IPS-18a (cell line): ENCODE measurements at regions not wholly inside any gene's neighbourhood (a gene's known extent, or its start where the extent isn't known, plus 50 kb on each side); places are given as distances from the start of the nearest gene placed in this dataset.
"Not testable (repeated sequence)": the region's sequence is repeated elsewhere in the genome, so short reads cannot be mapped to it uniquely, and the experiment has no call there.

ENCODE experiments used
- H3K27ac ChIP-seq: one replicate; pipeline ENCODE4 v1.5.1; 2013; ENCODE audit warnings: low read length
- H3K27me3 ChIP-seq: one replicate; pipeline ENCODE4 v1.6.1; 2013; ENCODE audit warnings: mild to moderate bottlenecking, low read length; ENCODE audit not compliant: control insufficient read depth, insufficient read depth
- H3K36me3 ChIP-seq: one replicate; pipeline ENCODE4 v1.6.1; 2013; ENCODE audit warnings: low read depth, low read length; ENCODE audit not compliant: control insufficient read depth
- H3K4me1 ChIP-seq: one replicate; pipeline ENCODE4 v1.6.1; 2013; ENCODE audit warnings: low read depth, low read length; ENCODE audit not compliant: control insufficient read depth
- H3K4me3 ChIP-seq: one replicate; pipeline ENCODE4 v1.5.1; 2013; ENCODE audit warnings: low read length
- H3K9ac ChIP-seq: one replicate; pipeline ENCODE4 v1.6.1; 2013; ENCODE audit warnings: mild to moderate bottlenecking, low read length, moderate library complexity
- H3K9me3 ChIP-seq: one replicate; pipeline ENCODE4 v1.6.1; 2013; ENCODE audit warnings: low read depth, low read length; ENCODE audit not compliant: control insufficient read depth

DNA sequence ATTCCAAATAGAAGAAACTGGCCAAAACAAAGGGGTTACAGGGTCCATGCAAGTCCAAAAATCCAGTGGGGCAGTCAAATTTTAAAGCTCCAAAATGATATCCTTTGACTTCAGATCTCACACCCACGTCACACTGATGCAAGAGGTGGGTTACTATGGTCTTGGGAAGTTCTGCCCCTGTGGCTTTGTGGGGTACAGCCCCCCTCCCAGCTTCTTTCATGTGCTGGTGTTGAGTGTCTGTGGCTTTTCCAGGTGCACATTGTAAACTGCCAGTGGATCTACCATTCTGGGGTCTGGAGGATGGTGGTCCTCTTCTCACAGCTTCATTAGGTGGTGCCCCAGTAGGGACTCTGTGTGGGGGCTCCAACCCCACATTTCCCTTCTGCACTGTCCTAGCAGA lies 392.3 kb downstream of the PTPRC start:
- not testable (repeated sequence) for H3K36me3 ChIP-seq, H3K9ac ChIP-seq, H3K27me3 ChIP-seq, H3K4me1 ChIP-seq, H3K9me3 ChIP-seq, H3K27ac ChIP-seq, H3K4me3 ChIP-seq

DNA sequence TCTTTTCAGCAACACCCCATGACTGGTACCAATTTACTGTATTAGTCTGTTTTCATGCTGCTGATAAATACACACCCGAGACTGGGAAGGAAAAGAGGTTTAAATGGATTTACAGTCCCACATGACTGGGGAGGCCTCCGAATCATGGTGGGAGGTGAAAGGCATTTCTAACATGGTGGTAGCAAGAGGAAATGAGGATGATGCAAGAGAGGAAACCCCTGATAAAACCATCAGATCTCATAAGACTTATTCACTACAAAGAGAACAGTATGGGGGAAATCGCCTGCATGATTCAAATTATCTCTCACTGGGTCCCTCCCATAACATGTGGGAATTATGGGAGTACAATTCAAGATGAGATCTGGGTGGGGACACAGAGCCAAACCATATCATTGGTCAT lies 393.6 kb downstream of the PTPRC start:
- H3K27ac ChIP-seq, H3K9me3 ChIP-seq, H3K27me3 ChIP-seq, H3K4me1 ChIP-seq, H3K4me3 ChIP-seq, H3K36me3 ChIP-seq, H3K9ac ChIP-seq: not testable (repeated sequence)

DNA sequence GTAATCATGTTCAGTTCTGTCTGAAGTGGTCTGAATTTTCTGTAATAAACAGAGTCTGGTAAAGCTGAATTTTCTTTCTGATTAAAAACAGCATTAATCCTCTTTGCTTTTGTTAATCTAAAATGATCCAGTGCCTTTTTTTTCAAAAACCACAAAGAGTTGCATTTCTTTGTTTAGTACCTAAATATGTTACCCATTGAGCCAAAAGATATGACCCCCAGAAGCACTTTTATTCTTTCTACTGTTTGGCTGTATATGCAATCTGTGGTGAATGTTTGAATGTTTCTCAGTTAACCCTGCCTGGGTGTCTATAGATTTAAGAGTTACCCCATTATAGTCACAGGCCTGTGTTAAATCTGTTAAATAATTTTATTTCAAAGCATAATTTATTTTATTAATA lies 394.8 kb downstream of the PTPRC start:
- Histone ChIP-seq H3K4me1 (no peaks in the 10 kb centered on the region), H3K9me3 (no peaks in the 10 kb centered on the region), H3K4me3 (no peak overlapping the region), H3K27ac (no peak overlapping the region), H3K9ac (no peak overlapping the region), H3K27me3 (no peaks in the 10 kb centered on the region), H3K36me3 (no peaks in the 10 kb centered on the region)

DNA sequence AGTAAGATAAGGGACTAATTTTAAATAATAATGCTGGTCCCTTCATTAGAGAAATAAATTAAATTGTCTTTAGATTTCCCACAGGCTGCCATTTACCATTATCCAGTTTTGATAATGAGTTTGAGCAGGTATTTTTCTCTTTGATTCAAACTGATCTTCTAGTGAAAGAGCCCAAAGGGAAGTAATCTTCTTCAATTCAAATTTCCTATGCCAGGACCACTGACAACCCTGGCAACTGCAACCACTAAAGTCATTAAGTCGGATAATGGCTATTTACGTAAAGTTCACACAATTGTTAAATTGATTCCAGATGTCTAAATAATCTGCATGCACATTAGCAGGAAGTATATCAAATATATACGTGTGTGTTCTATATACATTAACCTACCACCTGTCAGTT lies 399.3 kb downstream of the PTPRC start:
- no peak overlapping the region for H3K27ac ChIP-seq
- H3K9me3 ChIP-seq: no peaks in the 10 kb centered on the region
- no peak overlapping the region for H3K9ac ChIP-seq
- no peaks in the 10 kb centered on the region for H3K27me3 ChIP-seq
- no peaks in the 10 kb centered on the region for H3K36me3 ChIP-seq
- H3K4me3 ChIP-seq: no peak overlapping the region
- H3K4me1 ChIP-seq: no peaks in the 10 kb centered on the region

DNA sequence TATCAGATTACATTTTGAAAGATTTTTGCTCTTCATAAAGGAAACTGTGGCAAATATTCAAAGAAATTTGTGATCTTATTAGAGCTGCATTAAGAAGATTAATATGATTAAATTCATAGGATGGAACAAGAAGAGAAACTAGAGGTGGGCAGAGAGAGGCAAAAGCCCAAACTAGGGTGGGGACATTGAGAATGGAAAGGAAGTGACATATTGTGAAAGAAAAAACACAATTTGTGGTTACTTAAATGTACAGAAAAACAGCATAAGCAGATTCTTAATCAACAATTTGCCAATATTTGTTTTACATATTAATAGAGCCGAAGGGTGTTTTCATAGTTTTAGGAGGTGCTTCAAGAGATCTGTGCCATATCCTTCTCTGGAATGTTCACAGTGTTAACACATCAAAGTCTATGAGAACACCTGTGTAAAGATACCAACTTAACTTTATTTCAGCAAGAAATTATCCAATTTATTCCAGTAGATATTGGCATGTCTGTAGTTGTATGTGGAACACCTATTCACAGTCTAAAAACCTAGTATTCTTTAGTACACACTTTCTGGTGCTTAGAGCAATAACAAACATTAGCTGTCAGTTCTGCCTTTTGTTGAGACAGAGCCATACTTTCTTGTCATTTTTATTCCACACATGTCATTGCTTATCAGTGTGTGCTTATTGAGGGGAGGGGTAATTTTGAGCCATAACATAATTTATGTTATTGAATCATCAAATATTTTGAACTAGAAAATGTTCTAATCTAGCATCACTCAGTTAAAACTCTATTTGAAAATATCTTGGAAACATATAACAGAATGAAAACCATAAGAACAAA lies 401.5 kb downstream of the PTPRC start:
- no peak overlapping the region for H3K9ac ChIP-seq
- no peaks in the 10 kb centered on the region for H3K27me3 ChIP-seq
- no peaks in the 10 kb centered on the region for H3K4me1 ChIP-seq
- H3K9me3 ChIP-seq: no peaks in the 10 kb centered on the region
- no peak overlapping the region for H3K4me3 ChIP-seq
- no peak overlapping the region for H3K27ac ChIP-seq
- H3K36me3 ChIP-seq: no peaks in the 10 kb centered on the region

DNA sequence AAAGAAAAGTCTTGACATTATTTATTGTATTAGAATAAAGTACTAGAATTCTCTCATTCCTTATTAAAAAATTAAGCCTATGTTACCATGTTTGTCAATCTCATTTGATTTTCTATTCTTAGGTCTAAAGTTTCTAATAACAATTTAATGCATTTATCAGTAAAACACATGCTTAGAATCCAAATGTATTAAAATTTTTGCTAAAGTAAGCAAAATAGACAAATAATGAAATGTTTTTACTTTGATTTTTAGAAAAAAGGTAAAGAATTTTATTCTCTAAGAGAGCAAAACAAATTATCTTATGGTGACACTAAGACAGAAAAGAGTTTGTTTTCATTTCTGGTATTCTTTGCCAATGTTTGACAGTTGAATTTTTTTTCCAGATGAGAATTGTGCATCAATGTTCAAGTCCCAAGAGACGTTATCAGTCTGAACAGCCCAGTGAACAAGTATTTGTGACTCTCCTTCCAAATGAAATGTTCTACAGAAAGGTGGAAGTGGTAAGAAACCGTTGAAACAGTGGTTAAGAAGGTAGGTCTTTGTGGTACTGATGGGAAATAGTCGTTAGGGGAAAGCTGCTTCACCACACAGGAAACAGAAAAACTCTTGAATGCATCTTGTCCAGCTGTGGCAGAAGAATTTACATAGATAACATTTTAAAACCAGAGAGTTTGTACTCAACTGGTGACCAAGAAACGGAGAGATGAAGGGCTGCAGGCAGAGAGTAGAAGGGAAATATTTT lies 402.5 kb downstream of the PTPRC start:
- no peaks in the 10 kb centered on the region for H3K36me3 ChIP-seq
- no peak overlapping the region for H3K9ac ChIP-seq
- H3K4me3 ChIP-seq: no peak overlapping the region
- H3K27me3 ChIP-seq: no peaks in the 10 kb centered on the region
- H3K27ac ChIP-seq: no peak overlapping the region
- no peaks in the 10 kb centered on the region for H3K4me1 ChIP-seq
- no peaks in the 10 kb centered on the region for H3K9me3 ChIP-seq

DNA sequence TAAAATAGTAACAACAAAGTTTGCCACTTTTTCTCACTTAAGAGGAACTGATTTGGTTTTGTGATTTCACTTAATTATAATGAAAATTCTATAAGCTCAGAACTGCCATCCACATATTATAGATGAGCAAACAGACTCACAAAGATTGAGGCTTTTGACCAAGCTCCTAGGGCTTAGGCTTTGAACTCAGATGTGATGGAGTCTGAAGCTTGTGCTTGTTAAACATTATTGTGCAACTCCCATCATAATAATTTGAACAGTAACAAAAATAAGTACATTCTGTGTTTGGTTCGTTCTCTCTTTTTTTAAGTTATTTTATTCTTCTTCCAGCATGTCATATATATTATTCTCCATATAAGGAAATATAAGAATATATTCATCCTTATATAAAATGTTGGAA lies 403.4 kb downstream of the PTPRC start:
- H3K36me3 ChIP-seq: no peaks in the 10 kb centered on the region
- H3K9ac ChIP-seq: no peak overlapping the region
- H3K27me3 ChIP-seq: no peaks in the 10 kb centered on the region
- H3K4me3 ChIP-seq: no peak overlapping the region
- H3K9me3 ChIP-seq: no peaks in the 10 kb centered on the region
- H3K4me1 ChIP-seq: no peaks in the 10 kb centered on the region
- H3K27ac ChIP-seq: no peak overlapping the region

DNA sequence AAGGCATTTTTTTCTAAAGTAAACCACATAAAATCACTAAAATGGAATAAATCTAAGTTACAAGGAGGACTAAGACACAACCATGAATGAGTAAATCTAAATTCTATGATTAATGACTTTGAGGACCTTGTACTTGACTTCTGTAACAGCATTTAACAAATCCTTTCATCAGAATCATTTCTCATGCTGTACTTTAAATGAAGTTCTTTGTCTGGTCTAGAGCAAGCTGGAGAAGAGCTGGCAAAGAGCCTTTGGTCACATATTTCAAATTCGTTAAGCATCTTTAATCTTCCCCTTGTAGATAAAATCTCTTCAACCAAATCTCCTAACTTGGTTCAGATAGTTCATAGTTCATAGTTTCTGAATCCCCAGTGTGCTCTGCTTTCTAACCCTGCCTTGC lies 405.4 kb downstream of the PTPRC start:
- H3K27ac ChIP-seq: no peak overlapping the region
- no peaks in the 10 kb centered on the region for H3K4me1 ChIP-seq
- H3K9me3 ChIP-seq: no peaks in the 10 kb centered on the region
- H3K4me3 ChIP-seq: no peak overlapping the region
- H3K36me3 ChIP-seq: no peaks in the 10 kb centered on the region
- no peak overlapping the region for H3K9ac ChIP-seq
- H3K27me3 ChIP-seq: no peaks in the 10 kb centered on the region

DNA sequence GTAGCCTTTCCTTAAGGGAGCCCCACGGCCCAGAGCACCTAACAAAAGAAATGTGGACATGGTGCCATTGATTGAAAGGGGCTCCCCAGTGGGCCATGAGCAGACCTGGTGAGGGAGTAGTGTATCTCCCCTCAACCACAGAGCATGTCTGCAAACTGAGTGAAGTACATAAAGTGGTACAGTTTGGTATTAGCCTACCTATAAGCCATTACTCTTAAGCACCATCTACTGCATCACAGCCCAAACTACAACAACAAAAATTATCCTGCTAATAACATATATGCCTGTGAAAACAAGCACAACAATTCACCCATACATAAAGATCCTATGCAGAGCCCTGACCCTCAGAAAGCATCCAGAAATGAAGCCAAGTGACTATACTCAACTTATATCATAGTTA lies 407.8 kb downstream of the PTPRC start:
- no peaks in the 10 kb centered on the region for H3K9me3 ChIP-seq
- no peak overlapping the region for H3K27ac ChIP-seq
- H3K4me3 ChIP-seq: no peak overlapping the region
- no peaks in the 10 kb centered on the region for H3K4me1 ChIP-seq
- no peaks in the 10 kb centered on the region for H3K27me3 ChIP-seq
- no peaks in the 10 kb centered on the region for H3K36me3 ChIP-seq
- no peak overlapping the region for H3K9ac ChIP-seq

DNA sequence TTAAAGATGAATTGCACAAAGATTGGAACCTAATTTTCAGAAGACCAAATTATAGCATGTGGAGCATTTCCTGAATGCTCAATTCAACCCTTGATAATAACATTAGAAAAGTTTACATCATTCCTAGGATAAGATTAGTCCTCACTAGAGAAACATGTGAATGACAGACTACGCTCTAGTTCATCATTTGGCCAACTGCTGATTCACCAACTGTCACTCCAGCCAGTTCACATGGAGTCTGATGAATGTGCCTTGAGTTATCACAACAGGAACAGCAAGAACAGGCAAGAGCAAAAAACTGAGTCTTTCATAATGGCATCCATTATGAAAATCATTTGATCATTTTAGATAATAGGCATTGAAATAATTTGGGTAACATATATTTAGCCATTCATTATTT lies 415.9 kb downstream of the PTPRC start:
- Histone ChIP-seq H3K9me3 (no peaks in the 10 kb centered on the region), H3K9ac (no peak overlapping the region), H3K27ac (no peak overlapping the region), H3K36me3 (no peaks in the 10 kb centered on the region), H3K4me1 (no peaks in the 10 kb centered on the region), H3K27me3 (no peaks in the 10 kb centered on the region), H3K4me3 (no peak overlapping the region)

DNA sequence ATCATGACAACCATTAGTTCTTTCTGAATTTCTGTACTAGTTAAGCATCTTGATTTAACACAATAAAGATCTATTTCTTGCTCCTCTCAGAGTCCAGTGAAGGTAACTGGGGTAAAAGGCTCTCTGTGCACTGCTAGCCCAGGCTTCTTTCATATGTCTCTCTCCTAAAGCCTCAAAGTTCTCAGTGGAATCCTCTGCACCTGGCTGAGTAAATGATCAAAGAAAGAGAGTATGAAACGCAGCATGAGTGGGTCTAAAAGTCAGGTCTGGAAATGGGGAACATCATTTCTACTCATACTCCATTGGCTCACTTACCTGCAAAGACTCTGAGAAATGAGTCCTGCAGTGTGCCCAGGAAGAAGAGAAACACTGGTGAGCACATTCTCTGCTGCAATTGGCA lies 418.5 kb downstream of the PTPRC start:
- Histone ChIP-seq H3K9ac (no peak overlapping the region), H3K4me3 (no peak overlapping the region), H3K27ac (no peak overlapping the region), H3K4me1 (no peaks in the 10 kb centered on the region), H3K9me3 (no peaks in the 10 kb centered on the region), H3K36me3 (no peaks in the 10 kb centered on the region), H3K27me3 (no peaks in the 10 kb centered on the region)

DNA sequence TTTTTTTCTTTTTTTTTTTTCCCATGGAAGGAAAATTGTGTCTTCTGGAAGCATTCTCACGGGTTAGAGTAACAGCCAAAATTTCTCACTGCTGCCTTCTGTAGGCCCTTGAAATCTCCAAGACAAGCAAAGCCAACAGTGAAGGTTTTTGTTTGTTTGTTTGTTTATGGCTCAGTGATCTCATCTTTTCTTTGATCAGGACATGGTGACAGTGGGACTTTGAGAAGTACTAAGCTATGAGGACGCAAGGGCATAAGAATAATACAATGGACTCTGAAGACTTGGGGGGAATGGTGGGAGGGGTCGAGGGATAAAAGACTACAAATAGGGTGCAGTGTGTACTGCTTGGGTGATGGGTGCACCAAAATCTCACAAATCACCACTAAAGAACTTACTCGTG lies 419.4 kb downstream of the PTPRC start:
- Histone ChIP-seq H3K27me3 (no peaks in the 10 kb centered on the region), H3K9ac (no peak overlapping the region), H3K27ac (no peak overlapping the region), H3K4me1 (no peaks in the 10 kb centered on the region), H3K36me3 (no peaks in the 10 kb centered on the region), H3K9me3 (no peaks in the 10 kb centered on the region), H3K4me3 (no peak overlapping the region)
